RWPE2 (cell line): ENCODE measurements at regions not wholly inside any gene's neighbourhood (a gene's known extent, or its start where the extent isn't known, plus 50 kb on each side); places are given as distances from the start of the nearest gene placed in this dataset.

Source experiments
- ATAC-seq: fragments of 200-7000 bp; cut with Tn5 transposase; 3 replicates; pipeline ENCODE4 v1.9.1; 2021; ENCODE audit warnings: low read depth
- DNase-seq: peaks from one replicate; pipeline ENCODE4 v3.0.0-alpha.2; 2020; ENCODE audit warnings: low spot score
- H3K27ac ChIP-seq: fragments of 450-650 bp; 2 replicates; pipeline ENCODE4 v1.5.1; 2017; ENCODE audit warnings: mild to moderate bottlenecking; ENCODE audit not compliant: poor library complexity, severe bottlenecking
- H3K27me3 ChIP-seq: fragments of 250-450 bp; sonication (Bioruptor Pico); 2 replicates; pipeline ENCODE4 v1.5.1; 2021; ENCODE audit warnings: mild to moderate bottlenecking, moderate library complexity; ENCODE audit not compliant: insufficient read depth, poor library complexity, severe bottlenecking
- H3K36me3 ChIP-seq: fragments of 250-450 bp; sonication (Bioruptor Pico); 2 replicates; pipeline ENCODE4 v1.5.1; 2020; ENCODE audit warnings: low read depth, mild to moderate bottlenecking, moderate library complexity
- H3K4me1 ChIP-seq: fragments of 250-450 bp; sonication (Bioruptor Pico); 2 replicates; pipeline ENCODE4 v1.5.1; 2021; ENCODE audit warnings: mild to moderate bottlenecking, moderate library complexity; ENCODE audit not compliant: insufficient read depth, poor library complexity, severe bottlenecking
- H3K4me3 ChIP-seq: fragments of 250-450 bp; sonication (Bioruptor Pico); 2 replicates; pipeline ENCODE4 v1.5.1; 2021; ENCODE audit warnings: mild to moderate bottlenecking, moderate library complexity; ENCODE audit not compliant: severe bottlenecking
- H3K9me3 ChIP-seq: fragments of 250-450 bp; sonication (Bioruptor Pico); 2 replicates; pipeline ENCODE4 v1.5.1; 2021; ENCODE audit warnings: mild to moderate bottlenecking, moderate library complexity; ENCODE audit not compliant: severe bottlenecking
- CTCF ChIP-seq: fragments of 450-650 bp; IDR thresholded peaks from one replicate; pipeline ENCODE4 v1.5.1; 2017; ENCODE audit warnings: mild to moderate bottlenecking, moderate library complexity; ENCODE audit not compliant: poor library complexity, severe bottlenecking

- Histone ChIP-seq H3K4me3 (no peak overlapping the region), H3K4me1 (no peaks in the 10 kb centered on the region), H3K27me3 (no peaks in the 10 kb centered on the region), H3K36me3 (no peaks in the 10 kb centered on the region), H3K27ac (no peak overlapping the region), H3K9me3 (no peaks in the 10 kb centered on the region)
- no peak for ATAC-seq
- TF ChIP-seq CTCF, result no peak
- no peak for DNase-seq
Measured at GRCh38 chr3:43958973-43959372, 268.2 kb downstream of the ABHD5 start.

GRCh38 chr3:43959498-43960447 lies 269.0 kb downstream of the ABHD5 start:
- no peak overlapping the region for H3K4me3 ChIP-seq
- H3K27me3 ChIP-seq, result no peaks in the 10 kb centered on the region
- TF ChIP-seq CTCF, result no peak
- H3K4me1 ChIP-seq, result no peaks in the 10 kb centered on the region
- DNase-seq, result no peak
- no peaks in the 10 kb centered on the region for H3K9me3 ChIP-seq
- no peaks in the 10 kb centered on the region for H3K36me3 ChIP-seq
- no peak overlapping the region for H3K27ac ChIP-seq
- no peak for ATAC-seq

- ATAC-seq (no peak), DNase-seq (no peak)
- Histone ChIP-seq H3K27ac (no peak overlapping the region), H3K4me3 (no peak overlapping the region), H3K27me3 (no peaks in the 10 kb centered on the region), H3K36me3 (no peaks in the 10 kb centered on the region), H3K4me1 (no peaks in the 10 kb centered on the region), H3K9me3 (no peaks in the 10 kb centered on the region)
- TF ChIP-seq CTCF, result no peak
Measured at GRCh38 chr3:43960448-43960840, 269.7 kb downstream of the ABHD5 start.

GRCh38 chr3:43962043-43962442 lies 271.3 kb downstream of the ABHD5 start:
- ATAC-seq (no peak), DNase-seq (no peak)
- H3K4me3 ChIP-seq, result no peak overlapping the region
- H3K27ac ChIP-seq, result no peak overlapping the region
- no peak for TF ChIP-seq CTCF
- no peaks in the 10 kb centered on the region for H3K27me3 ChIP-seq
- H3K36me3 ChIP-seq, result no peaks in the 10 kb centered on the region
- H3K4me1 ChIP-seq, result no peaks in the 10 kb centered on the region
- H3K9me3 ChIP-seq, result no peaks in the 10 kb centered on the region

GRCh38 chr3:43963208-43963607 lies 272.5 kb downstream of the ABHD5 start:
- no peak for TF ChIP-seq CTCF
- no peaks in the 10 kb centered on the region for H3K9me3 ChIP-seq
- no peaks in the 10 kb centered on the region for H3K27me3 ChIP-seq
- no peak overlapping the region for H3K4me3 ChIP-seq
- H3K27ac ChIP-seq, result no peak overlapping the region
- H3K4me1 ChIP-seq, result no peaks in the 10 kb centered on the region
- DNase-seq (no peak), ATAC-seq (no peak)
- H3K36me3 ChIP-seq, result no peaks in the 10 kb centered on the region
